ENCODE measurements at regions not wholly inside any gene's neighbourhood (a gene's known extent, or its start where the extent isn't known, plus 50 kb on each side); places are given as distances from the start of the nearest gene placed in this dataset.

DNA sequence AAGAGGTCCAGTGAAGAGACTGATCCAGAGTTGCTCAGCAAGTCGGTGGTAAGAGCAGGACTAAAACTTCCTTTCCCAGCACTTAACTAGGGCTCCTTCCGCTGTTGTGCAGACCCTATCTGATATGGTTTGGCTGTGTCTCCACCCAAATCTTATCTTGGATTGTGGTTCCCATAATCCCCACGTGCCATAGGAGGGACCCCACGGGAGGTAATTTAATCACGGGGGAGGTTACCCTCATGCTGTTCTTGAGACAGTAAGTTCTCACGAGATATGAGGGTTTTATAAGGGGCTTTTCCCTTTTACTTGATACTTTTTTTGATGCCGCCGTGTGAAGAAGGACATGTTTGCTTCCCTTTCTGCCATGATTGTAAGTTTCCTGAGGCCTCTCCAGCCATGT lies 221.9 kb upstream of the GLRA1 start:
- Histone ChIP-seq H4K20me1 (ENCODE audit: control insufficient read depth, extremely low read depth, insufficient read depth, low read length) (no peaks in the 10 kb centered on the region), H3K79me2 (ENCODE audit: control insufficient read depth, insufficient read depth, low read length) (no peaks in the 10 kb centered on the region), H3K4me2 (ENCODE audit: extremely low read depth, insufficient read depth, low read length) (no peak overlapping the region), H3K4me1 (ENCODE audit: control insufficient read depth, extremely low read depth, insufficient read depth, low read length) (no peaks in the 10 kb centered on the region), H3K9ac (ENCODE audit: insufficient read depth, low read length) (no peak overlapping the region), H3K36me3 (ENCODE audit: control insufficient read depth, insufficient read depth, low read length) (no peaks in the 10 kb centered on the region), H2AFZ (ENCODE audit: low read length) (no peak overlapping the region), H3K27me3 (ENCODE audit: control insufficient read depth, insufficient read depth, low read length) (no peaks in the 10 kb centered on the region), H3K27ac (ENCODE audit: insufficient read depth, low read length) (no peak overlapping the region), H3K4me3 (replicated peaks in 1 of 4; ENCODE audit: control extremely low read depth in 1 of 4, insufficient read depth in 1 of 4, low read depth in 3 of 4, low read length in 4 of 4) (no peak overlapping the region), H3K9me3 (ENCODE audit: control insufficient read depth, insufficient read depth, low read depth, low read length) (no peaks in the 10 kb centered on the region)
- no peak for TF ChIP-seq EZH2 (IDR thresholded peaks at IDR 0.05; ENCODE audit: low read length, missing control alignments)
- no peak for TF ChIP-seq CTCF (conservative IDR thresholded peaks at IDR 0.05 in 1 of 2, IDR thresholded peaks at IDR 0.05 in 1 of 2; ENCODE audit: low read depth in 1 of 2, low read length in 2 of 2)
- no peak for DNase-seq (ENCODE audit: low read depth in 2 of 2)

DNA sequence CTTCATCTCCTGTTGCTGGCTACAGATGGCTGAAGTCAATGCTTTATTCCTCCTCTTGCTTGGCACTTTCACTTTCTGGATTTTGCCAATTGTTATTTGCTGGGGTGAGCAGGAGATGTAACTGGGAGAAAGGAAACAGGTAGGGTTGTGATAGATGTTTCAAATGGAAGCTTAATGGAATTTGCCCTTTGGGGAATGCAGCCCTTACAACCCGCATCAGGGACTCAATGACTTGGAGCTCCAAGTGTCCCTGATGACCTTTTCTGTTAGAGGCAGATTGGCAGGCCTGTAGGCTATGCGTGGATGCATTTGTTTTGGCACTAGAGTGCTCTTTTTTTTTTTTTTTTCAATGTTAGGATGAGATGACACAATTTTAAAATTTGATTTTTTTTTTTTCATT lies 219.9 kb upstream of the GLRA1 start:
- Histone ChIP-seq H2AFZ (ENCODE audit: low read length) (no peak overlapping the region), H3K9me3 (ENCODE audit: control insufficient read depth, insufficient read depth, low read depth, low read length) (no peaks in the 10 kb centered on the region), H3K36me3 (ENCODE audit: control insufficient read depth, insufficient read depth, low read length) (no peaks in the 10 kb centered on the region), H3K4me2 (ENCODE audit: extremely low read depth, insufficient read depth, low read length) (no peak overlapping the region), H3K79me2 (ENCODE audit: control insufficient read depth, insufficient read depth, low read length) (no peaks in the 10 kb centered on the region), H3K4me3 (replicated peaks in 1 of 4; ENCODE audit: control extremely low read depth in 1 of 4, insufficient read depth in 1 of 4, low read depth in 3 of 4, low read length in 4 of 4) (no peak overlapping the region), H4K20me1 (ENCODE audit: control insufficient read depth, extremely low read depth, insufficient read depth, low read length) (no peaks in the 10 kb centered on the region), H3K9ac (ENCODE audit: insufficient read depth, low read length) (no peak overlapping the region), H3K4me1 (ENCODE audit: control insufficient read depth, extremely low read depth, insufficient read depth, low read length) (no peaks in the 10 kb centered on the region), H3K27me3 (ENCODE audit: control insufficient read depth, insufficient read depth, low read length) (no peaks in the 10 kb centered on the region), H3K27ac (ENCODE audit: insufficient read depth, low read length) (no peak overlapping the region)
- TF ChIP-seq CTCF (conservative IDR thresholded peaks at IDR 0.05 in 1 of 2, IDR thresholded peaks at IDR 0.05 in 1 of 2; ENCODE audit: low read depth in 1 of 2, low read length in 2 of 2) = no peak
- no peak for TF ChIP-seq EZH2 (IDR thresholded peaks at IDR 0.05; ENCODE audit: low read length, missing control alignments)
- no peak for DNase-seq (ENCODE audit: low read depth in 2 of 2)

DNA sequence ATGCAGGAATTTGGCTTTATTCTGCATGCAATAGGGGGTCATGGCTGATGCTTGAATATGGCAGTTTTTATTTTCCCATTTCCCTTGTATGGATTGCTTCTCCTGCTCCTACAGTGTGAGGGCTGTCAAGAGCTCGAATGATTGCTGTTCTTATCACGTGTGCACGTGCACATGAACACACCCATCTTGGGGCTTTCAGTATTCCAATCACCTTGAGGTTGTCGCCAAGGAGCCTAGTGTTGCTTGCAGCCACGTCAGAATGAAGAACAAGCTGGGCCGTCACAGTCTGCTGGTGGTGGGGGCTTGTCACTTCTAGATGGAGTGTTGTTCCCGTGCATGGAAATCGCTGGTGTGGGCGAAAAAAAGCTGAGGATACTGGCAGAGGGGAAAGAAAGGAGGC lies 219.4 kb upstream of the GLRA1 start:
- no peak overlapping the region for H3K4me2 ChIP-seq (ENCODE audit: extremely low read depth, insufficient read depth, low read length)
- no peaks in the 10 kb centered on the region for H3K27me3 ChIP-seq (ENCODE audit: control insufficient read depth, insufficient read depth, low read length)
- H4K20me1 ChIP-seq (ENCODE audit: control insufficient read depth, extremely low read depth, insufficient read depth, low read length) = no peaks in the 10 kb centered on the region
- H2AFZ ChIP-seq (ENCODE audit: low read length) = no peak overlapping the region
- H3K27ac ChIP-seq (ENCODE audit: insufficient read depth, low read length) = no peak overlapping the region
- no peaks in the 10 kb centered on the region for H3K9me3 ChIP-seq (ENCODE audit: control insufficient read depth, insufficient read depth, low read depth, low read length)
- no peak for TF ChIP-seq EZH2 (IDR thresholded peaks at IDR 0.05; ENCODE audit: low read length, missing control alignments)
- no peak for TF ChIP-seq CTCF (conservative IDR thresholded peaks at IDR 0.05 in 1 of 2, IDR thresholded peaks at IDR 0.05 in 1 of 2; ENCODE audit: low read depth in 1 of 2, low read length in 2 of 2)
- H3K4me1 ChIP-seq (ENCODE audit: control insufficient read depth, extremely low read depth, insufficient read depth, low read length) = no peaks in the 10 kb centered on the region
- no peak for DNase-seq (ENCODE audit: low read depth in 2 of 2)
- no peaks in the 10 kb centered on the region for H3K79me2 ChIP-seq (ENCODE audit: control insufficient read depth, insufficient read depth, low read length)
- no peak overlapping the region for H3K9ac ChIP-seq (ENCODE audit: insufficient read depth, low read length)
- no peak overlapping the region for H3K4me3 ChIP-seq (replicated peaks in 1 of 4; ENCODE audit: control extremely low read depth in 1 of 4, insufficient read depth in 1 of 4, low read depth in 3 of 4, low read length in 4 of 4)
- no peaks in the 10 kb centered on the region for H3K36me3 ChIP-seq (ENCODE audit: control insufficient read depth, insufficient read depth, low read length)

All from fibroblast of lung (primary cell).